ENCODE measurements at regions not wholly inside any gene's neighbourhood (a gene's known extent, or its start where the extent isn't known, plus 50 kb on each side); places are given as distances from the start of the nearest gene placed in this dataset.

GRCh38 chr4:129974730-129975129 lies 878.8 kb downstream of the C4orf33 start:
- CTCF ChIA-PET: no interaction called here
- no peak for ATAC-seq

GRCh38 chr4:129978315-129978714 lies 882.4 kb downstream of the C4orf33 start:
- Histone ChIP-seq H3K9me3 (no peaks in the 10 kb centered on the region), H3K4me3 (no peak overlapping the region), H3K4me1 (no peaks in the 10 kb centered on the region), H3K27ac (no peak overlapping the region), H3K4me2 (no peak overlapping the region)
- POLR2A ChIA-PET: no interaction called here
- no peak for ATAC-seq
- no peak for DNase-seq (ENCODE audit: low read depth in 1 of 2, low spot score in 1 of 2)
- 18% methylated on average over 4 of the region's 4 CpGs for WGBS (ENCODE audit: missing lambda C conversion rate)
- FAIRE-seq: no peak
- CTCF ChIA-PET: no interaction called here
- no peak for TF ChIP-seq RFX5 (IDR thresholded peaks at IDR 0.05)
- TF ChIP-seq HOXB5 (CRISPR knock-in tag; IDR thresholded peaks at IDR 0.05): no peak
- TF ChIP-seq SMC3 (IDR thresholded peaks at IDR 0.05): no peak
- TF ChIP-seq HOXA7 (CRISPR knock-in tag; IDR thresholded peaks at IDR 0.05): no peak
- no peak for TF ChIP-seq FOXS1 (CRISPR knock-in tag; IDR thresholded peaks at IDR 0.05)
- TF ChIP-seq NPAS2 (CRISPR knock-in tag; IDR thresholded peaks at IDR 0.05; ENCODE audit: borderline replicate concordance): no peak
- no peak for TF ChIP-seq EHMT2 (IDR thresholded peaks at IDR 0.05; ENCODE audit: low read depth)
- no peak for TF ChIP-seq ZNF302 (CRISPR knock-in tag; IDR thresholded peaks at IDR 0.05)
- TF ChIP-seq BCL3 (IDR thresholded peaks at IDR 0.05): no peak
- no peak for TF ChIP-seq CEBPB (IDR thresholded peaks at IDR 0.05)
- TF ChIP-seq CHD2 (IDR thresholded peaks at IDR 0.05; ENCODE audit: low read length, partially characterized antibody): no peak
- TF ChIP-seq HEYL (CRISPR knock-in tag; IDR thresholded peaks at IDR 0.05): no peak
- TF ChIP-seq RNF2 (IDR thresholded peaks at IDR 0.05; ENCODE audit: borderline replicate concordance, low read depth): no peak
- TF ChIP-seq PHF8 (IDR thresholded peaks at IDR 0.05; ENCODE audit: borderline replicate concordance, low read depth): no peak
- no peak for TF ChIP-seq RARB (CRISPR knock-in tag; IDR thresholded peaks at IDR 0.05)
- TF ChIP-seq KDM1A (IDR thresholded peaks at IDR 0.05; ENCODE audit: low read depth): no peak
- TF ChIP-seq NFE2L2 (conservative IDR thresholded peaks at IDR 0.05; ENCODE audit: low read length): no peak
- no peak for TF ChIP-seq HOXB13 (CRISPR knock-in tag; IDR thresholded peaks at IDR 0.05; ENCODE audit: low read depth)

More at GRCh38 chr4:129974730-129975129, 878.8 kb downstream of the C4orf33 start:
- DNase-seq (ENCODE audit: low read depth in 1 of 2, low spot score in 1 of 2) (no peak), FAIRE-seq (no peak)
- no peaks in the 10 kb centered on the region for H3K9me3 ChIP-seq
- no peak for TF ChIP-seq CEBPB (IDR thresholded peaks at IDR 0.05)
- no peak for TF ChIP-seq POLR2AphosphoS2 (conservative IDR thresholded peaks at IDR 0.05; ENCODE audit: low read length)
- TF ChIP-seq NFE2L2 (conservative IDR thresholded peaks at IDR 0.05; ENCODE audit: low read length): no peak
- TF ChIP-seq EHF (CRISPR knock-in tag; IDR thresholded peaks at IDR 0.05): no peak
- TF ChIP-seq RAD21 (conservative IDR thresholded peaks at IDR 0.05 in 1 of 2, IDR thresholded peaks at IDR 0.05 in 1 of 2): no peak
- TF ChIP-seq HMGXB4 (CRISPR knock-in tag; IDR thresholded peaks at IDR 0.05; ENCODE audit: borderline replicate concordance): no peak
- no peak for TF ChIP-seq SREBF2 (IDR thresholded peaks at IDR 0.05)
- TF ChIP-seq RNF2 (IDR thresholded peaks at IDR 0.05; ENCODE audit: borderline replicate concordance, low read depth): no peak
- no peak for TF ChIP-seq HOXA7 (CRISPR knock-in tag; IDR thresholded peaks at IDR 0.05)
- no peak for TF ChIP-seq JUN (IDR thresholded peaks at IDR 0.05)
- TF ChIP-seq CBX2 (IDR thresholded peaks at IDR 0.05; ENCODE audit: borderline replicate concordance, low read depth): no peak
- TF ChIP-seq ESRRA (IDR thresholded peaks at IDR 0.05; ENCODE audit: borderline replicate concordance, low read length): no peak
- no peak for TF ChIP-seq TFCP2L1 (CRISPR knock-in tag; IDR thresholded peaks at IDR 0.05)
- no peak for TF ChIP-seq RCOR1 (IDR thresholded peaks at IDR 0.05; ENCODE audit: low read depth, low read length)
- no peak for TF ChIP-seq CHD2 (IDR thresholded peaks at IDR 0.05; ENCODE audit: low read length, partially characterized antibody)
- no peak for TF ChIP-seq FOXS1 (CRISPR knock-in tag; IDR thresholded peaks at IDR 0.05)
- no peak for TF ChIP-seq MAFK (IDR thresholded peaks at IDR 0.05; ENCODE audit: partially characterized antibody)
- TF ChIP-seq PBX3 (IDR thresholded peaks at IDR 0.05): no peak
- no peaks in the 10 kb centered on the region for H3K4me1 ChIP-seq
- no peak overlapping the region for H3K4me3 ChIP-seq
- POLR2A ChIA-PET: no interaction called here
- no peak overlapping the region for H3K4me2 ChIP-seq
- no peak overlapping the region for H3K27ac ChIP-seq

Data from A549 (cell line).